ENCODE measurements at regions not wholly inside any gene's neighbourhood (a gene's known extent, or its start where the extent isn't known, plus 50 kb on each side); places are given as distances from the start of the nearest gene placed in this dataset.
A peak's percentile ranks its signal among the peaks of the same experiment; 100 is the strongest.

GRCh38 chr4:84341559-84341958 lies 157.5 kb downstream of the NKX6-1 start:
- no peak for TF ChIP-seq CTCF (IDR thresholded peaks at IDR 0.05; ENCODE audit: insufficient read depth, missing control alignments)
- DNase-seq (ENCODE audit: insufficient read length, low spot score) (no peak), FAIRE-seq (no peak)

GRCh38 chr4:84338367-84338766 lies 160.7 kb downstream of the NKX6-1 start:
- DNase-seq (ENCODE audit: insufficient read length, low spot score): no peak
- TF ChIP-seq CTCF (IDR thresholded peaks at IDR 0.05; ENCODE audit: insufficient read depth, missing control alignments): no peak
- no peak for FAIRE-seq

GRCh38 chr4:84336964-84337705 lies 162.0 kb downstream of the NKX6-1 start:
- DNase-seq (ENCODE audit: insufficient read length, low spot score) (no peak), FAIRE-seq (no peak)
- TF ChIP-seq CTCF (IDR thresholded peaks at IDR 0.05; ENCODE audit: insufficient read depth, missing control alignments): no peak

GRCh38 chr4:84327526-84327925 lies 171.6 kb downstream of the NKX6-1 start:
- FAIRE-seq (no peak), DNase-seq (ENCODE audit: insufficient read length, low spot score) (no peak)
- no peak for TF ChIP-seq CTCF (IDR thresholded peaks at IDR 0.05; ENCODE audit: insufficient read depth, missing control alignments)

- TF ChIP-seq CTCF (IDR thresholded peaks at IDR 0.05; ENCODE audit: insufficient read depth, missing control alignments): no peak
- FAIRE-seq: no peak
- no peak for DNase-seq (ENCODE audit: insufficient read length, low spot score)
Observed at GRCh38 chr4:84325625-84326024, 173.5 kb downstream of the NKX6-1 start.

GRCh38 chr4:84324303-84325245 lies 174.5 kb downstream of the NKX6-1 start:
- TF ChIP-seq CTCF (IDR thresholded peaks at IDR 0.05; ENCODE audit: insufficient read depth, missing control alignments): no peak
- FAIRE-seq: peak; percentile 56
- DNase-seq (ENCODE audit: insufficient read length, low spot score): no peak
